Duodenal mucosa (tissue), 2 donors: ENCODE measurements at regions not wholly inside any gene's neighbourhood (a gene's known extent, or its start where the extent isn't known, plus 50 kb on each side); places are given as distances from the start of the nearest gene placed in this dataset.

Source experiments
- H3K27ac ChIP-seq: one replicate; pipeline ENCODE4 v1.7.0; 2013; ENCODE audit warnings: low read depth, low read length
- H3K27me3 ChIP-seq, 2 donors: one replicate each; pipeline ENCODE4 v1.7.0; 2013; ENCODE audit warnings: low read length in 2 of 2, control low read depth in 1 of 2; ENCODE audit not compliant: insufficient read depth in 2 of 2, control insufficient read depth in 1 of 2
- H3K36me3 ChIP-seq, 2 donors: one replicate each; pipeline ENCODE4 v1.7.0; 2013; ENCODE audit warnings: low read length in 2 of 2, control low read depth in 1 of 2; ENCODE audit not compliant: insufficient read depth in 2 of 2, control insufficient read depth in 1 of 2
- H3K4me1 ChIP-seq, 2 donors: one replicate each; pipeline ENCODE4 v1.7.0; 2013; ENCODE audit warnings: low read length in 2 of 2, control low read depth in 1 of 2; ENCODE audit not compliant: insufficient read depth in 2 of 2, control insufficient read depth in 1 of 2
- H3K4me3 ChIP-seq, 2 donors: one replicate each; pipeline ENCODE4 v1.7.0; 2013; ENCODE audit warnings: low read length in 2 of 2, low read depth in 1 of 2
- H3K9ac ChIP-seq, 2 donors: one replicate each; pipeline ENCODE4 v1.7.0; 2013; ENCODE audit warnings: low read length in 2 of 2, low read depth in 1 of 2
- H3K9me3 ChIP-seq, 2 donors: one replicate each; pipeline ENCODE4 v1.7.0; 2013; ENCODE audit warnings: low read length in 2 of 2, control low read depth in 1 of 2; ENCODE audit not compliant: control insufficient read depth in 1 of 2

- Histone ChIP-seq H3K9ac (no peak overlapping the region), H3K9me3 (peaks cover 3 to 5% of the 10 kb centered on the region in 2 donors), H3K4me3 (no peak overlapping the region), H3K36me3 (no peaks in the 10 kb centered on the region), H3K27ac (no peak overlapping the region), H3K27me3 (no peaks in the 10 kb centered on the region), H3K4me1 (no peaks in the 10 kb centered on the region)
Observed at GRCh38 chr18:10228326-10228725, 226.1 kb upstream of the APCDD1 start.

GRCh38 chr18:10229458-10229857 lies 225.0 kb upstream of the APCDD1 start:
- peaks cover 3 to 5% of the 10 kb centered on the region in 2 donors for H3K9me3 ChIP-seq
- H3K36me3 ChIP-seq = no peaks in the 10 kb centered on the region
- no peak overlapping the region for H3K27ac ChIP-seq
- no peaks in the 10 kb centered on the region for H3K27me3 ChIP-seq
- H3K9ac ChIP-seq = no peak overlapping the region
- H3K4me1 ChIP-seq = no peaks in the 10 kb centered on the region
- H3K4me3 ChIP-seq = no peak overlapping the region

GRCh38 chr18:10230072-10230471 lies 224.4 kb upstream of the APCDD1 start:
- Histone ChIP-seq H3K27ac (no peak overlapping the region), H3K36me3 (no peaks in the 10 kb centered on the region), H3K9me3 (peaks cover 3 to 5% of the 10 kb centered on the region in 2 donors), H3K4me3 (no peak overlapping the region), H3K4me1 (peaks cover 0 to under 1% of the 10 kb centered on the region in 2 donors), H3K9ac (no peak overlapping the region), H3K27me3 (no peaks in the 10 kb centered on the region)

GRCh38 chr18:10231220-10231619 lies 223.2 kb upstream of the APCDD1 start:
- H3K27ac ChIP-seq = no peak overlapping the region
- H3K4me3 ChIP-seq = no peak overlapping the region
- H3K4me1 ChIP-seq = peaks cover 0 to 5% of the 10 kb centered on the region in 2 donors
- no peaks in the 10 kb centered on the region for H3K27me3 ChIP-seq
- H3K9me3 ChIP-seq = peaks cover 0 to 5% of the 10 kb centered on the region in 2 donors
- no peaks in the 10 kb centered on the region for H3K36me3 ChIP-seq
- H3K9ac ChIP-seq = no peak overlapping the region

DNA sequence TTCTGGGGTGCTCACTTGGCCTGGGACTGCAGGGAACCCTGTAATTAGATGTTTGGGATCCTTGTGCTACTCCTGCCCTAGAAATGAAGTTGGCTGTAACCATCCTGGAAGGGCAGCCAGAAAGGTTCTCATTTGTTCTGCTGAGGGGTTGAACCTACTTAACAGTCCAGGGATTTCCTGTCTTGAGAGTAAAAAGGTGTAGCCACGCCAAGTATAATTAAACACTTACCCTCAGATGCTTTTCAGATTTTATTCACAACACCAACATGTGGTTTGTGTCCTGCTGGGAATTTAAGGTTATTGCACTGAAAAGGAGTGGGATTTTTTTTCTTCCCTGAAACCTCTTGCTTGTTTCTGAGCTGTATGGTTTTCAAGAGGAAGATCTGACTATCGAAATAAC lies 222.4 kb upstream of the APCDD1 start:
- H3K4me3 ChIP-seq = no peak overlapping the region

DNA sequence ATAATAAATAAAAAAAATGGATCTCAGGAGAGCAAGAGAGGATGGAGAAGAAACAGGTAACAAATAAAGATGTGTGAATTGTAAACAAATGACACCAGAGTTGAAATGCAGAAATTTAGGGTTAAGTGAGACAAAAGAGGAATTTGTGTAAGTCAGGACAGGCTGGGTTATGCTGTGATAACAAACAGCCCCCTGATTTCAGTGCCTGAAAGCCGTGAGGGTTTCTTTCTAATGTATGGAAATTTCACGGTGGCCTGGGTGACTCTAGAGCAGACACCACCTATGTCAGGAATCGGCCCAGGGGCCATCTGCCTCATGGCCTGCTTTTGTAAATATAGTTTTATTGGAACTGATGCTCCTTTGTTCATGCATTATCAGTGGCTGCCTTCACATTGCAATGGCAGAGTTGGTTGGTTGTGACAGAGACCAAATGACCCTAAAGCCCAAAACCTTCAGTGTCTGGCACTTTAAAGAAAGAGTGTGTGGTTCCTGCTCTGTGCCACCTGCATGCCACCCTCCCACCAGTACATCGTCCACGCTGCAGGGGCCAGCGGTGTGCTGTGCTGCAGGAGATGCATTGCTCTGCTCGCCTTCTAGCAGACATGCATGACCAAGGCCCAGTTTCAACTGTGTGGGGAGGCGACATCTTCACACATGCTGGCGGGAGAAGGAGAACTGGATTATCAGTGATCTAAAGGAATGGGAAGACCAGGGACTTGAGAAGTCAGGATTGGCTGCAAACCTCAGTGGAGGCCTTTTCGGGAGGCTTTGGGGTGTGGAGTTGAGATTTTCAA lies 221.2 kb upstream of the APCDD1 start:
- no peak overlapping the region for H3K9ac ChIP-seq
- peaks cover 0 to 5% of the 10 kb centered on the region in 2 donors for H3K4me1 ChIP-seq
- no peak overlapping the region for H3K4me3 ChIP-seq
- no peaks in the 10 kb centered on the region for H3K27me3 ChIP-seq
- H3K9me3 ChIP-seq = peaks cover 0 to 5% of the 10 kb centered on the region in 2 donors
- no peaks in the 10 kb centered on the region for H3K36me3 ChIP-seq
- H3K27ac ChIP-seq = no peak overlapping the region

More for the DNA sequence above, 222.4 kb upstream of the APCDD1 start:
- Histone ChIP-seq H3K9ac (no peak overlapping the region), H3K9me3 (peaks cover 0 to 5% of the 10 kb centered on the region in 2 donors), H3K36me3 (no peaks in the 10 kb centered on the region), H3K27ac (no peak overlapping the region), H3K27me3 (no peaks in the 10 kb centered on the region), H3K4me1 (peaks cover 0 to 5% of the 10 kb centered on the region in 2 donors)

DNA sequence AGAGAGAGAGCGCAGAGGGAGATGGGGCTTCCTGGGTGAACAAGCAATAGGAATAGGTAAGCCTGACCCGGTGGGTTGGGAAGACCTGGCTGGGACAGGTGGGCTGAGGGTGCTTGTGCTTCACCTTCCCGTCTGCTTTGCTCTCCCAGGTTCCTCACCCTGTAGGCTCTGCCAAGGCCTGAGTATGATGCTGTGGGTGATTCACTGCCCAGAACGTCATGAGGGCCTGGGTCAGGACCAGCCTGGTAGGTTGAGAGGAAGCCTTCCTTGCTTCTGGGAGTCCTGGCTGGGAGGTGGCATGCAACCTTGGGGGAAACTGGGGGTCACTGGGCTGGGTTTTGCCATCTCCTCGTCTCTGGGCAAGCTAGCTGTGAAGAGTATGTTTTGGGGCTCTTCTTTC lies 220.2 kb upstream of the APCDD1 start:
- Histone ChIP-seq H3K27me3 (no peaks in the 10 kb centered on the region), H3K27ac (no peak overlapping the region)

DNA sequence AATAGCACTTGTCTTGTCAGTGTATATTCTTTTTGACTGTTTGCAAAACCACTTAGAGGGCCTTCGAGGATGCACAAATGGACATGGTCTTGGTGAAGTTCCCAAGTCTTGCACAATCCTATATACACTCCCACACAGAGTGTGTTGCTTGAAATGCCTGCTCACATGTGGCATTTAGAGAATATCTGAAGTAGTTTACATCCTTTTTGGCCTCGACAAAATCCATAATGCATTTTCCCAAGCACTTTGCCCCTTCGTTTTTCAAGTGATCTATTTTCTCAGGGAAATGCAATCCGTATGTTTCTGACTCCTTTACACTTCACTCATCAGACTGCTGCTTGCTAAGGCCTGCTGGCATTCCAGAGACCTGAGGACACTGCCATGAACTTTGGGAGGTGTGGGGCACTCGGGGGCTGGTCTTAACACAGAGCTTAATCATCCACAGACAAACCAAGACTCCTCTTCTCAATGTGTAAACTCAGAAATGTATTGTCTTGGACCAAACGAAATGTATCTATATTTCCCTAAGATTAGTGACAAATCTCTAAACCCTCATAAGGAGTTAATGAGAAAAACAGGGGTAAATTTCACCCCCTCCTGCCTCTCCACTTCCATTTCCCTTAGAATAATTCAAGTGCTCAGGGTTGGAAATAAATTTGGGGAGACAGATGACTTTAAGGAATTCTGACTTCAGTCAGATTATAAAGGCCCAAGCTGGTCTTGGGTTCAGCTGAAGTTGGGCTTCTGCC lies 219.3 kb upstream of the APCDD1 start:
- H3K4me1 ChIP-seq = peaks cover 0 to 5% of the 10 kb centered on the region in 2 donors
- no peak overlapping the region for H3K4me3 ChIP-seq
- no peak overlapping the region for H3K27ac ChIP-seq
- peaks cover 0 to 2% of the 10 kb centered on the region in 2 donors for H3K9me3 ChIP-seq
- no peaks in the 10 kb centered on the region for H3K27me3 ChIP-seq
- H3K36me3 ChIP-seq = no peaks in the 10 kb centered on the region
- H3K9ac ChIP-seq = no peak overlapping the region

More for the DNA sequence above, 220.2 kb upstream of the APCDD1 start:
- H3K9ac ChIP-seq = no peak overlapping the region
- H3K9me3 ChIP-seq = peaks cover 0 to 5% of the 10 kb centered on the region in 2 donors
- H3K4me1 ChIP-seq = peaks cover 0 to 5% of the 10 kb centered on the region in 2 donors
- H3K4me3 ChIP-seq = no peak overlapping the region
- H3K36me3 ChIP-seq = no peaks in the 10 kb centered on the region

- H3K4me3 ChIP-seq = no peak overlapping the region
- H3K9me3 ChIP-seq = no peaks in the 10 kb centered on the region
- H3K4me1 ChIP-seq = peaks cover 0 to 5% of the 10 kb centered on the region in 2 donors
- no peaks in the 10 kb centered on the region for H3K27me3 ChIP-seq
- no peak overlapping the region for H3K27ac ChIP-seq
- H3K9ac ChIP-seq = no peak overlapping the region
- no peaks in the 10 kb centered on the region for H3K36me3 ChIP-seq
Observed at GRCh38 chr18:10235661-10235952, 218.8 kb upstream of the APCDD1 start.

DNA sequence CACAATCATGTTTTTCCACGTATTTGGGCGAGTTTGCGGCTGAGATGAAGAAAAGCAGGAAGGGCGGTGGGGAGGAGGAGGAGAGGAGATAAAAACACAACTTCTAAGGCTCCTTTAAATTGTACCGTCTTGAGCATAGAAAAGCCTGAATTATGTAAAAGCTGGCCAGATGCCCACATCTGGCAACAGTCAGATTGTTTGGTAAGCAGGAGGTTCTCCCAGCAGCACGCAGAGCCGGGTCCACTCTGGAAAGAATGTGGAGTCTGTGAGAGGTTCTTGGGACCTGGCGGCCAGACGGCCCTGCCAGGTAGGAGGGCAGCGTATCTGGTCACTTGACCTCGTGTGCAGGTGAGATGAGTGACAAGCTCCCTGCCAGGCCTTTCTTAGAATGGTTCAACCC lies 215.3 kb upstream of the APCDD1 start:
- Histone ChIP-seq H3K4me3 (no peak overlapping the region), H3K4me1 (peaks cover 0 to 5% of the 10 kb centered on the region in 2 donors), H3K27me3 (no peaks in the 10 kb centered on the region), H3K9ac (no peak overlapping the region), H3K27ac (no peak overlapping the region), H3K36me3 (no peaks in the 10 kb centered on the region), H3K9me3 (no peaks in the 10 kb centered on the region)
